H7 (cell line): ENCODE measurements at regions not wholly inside any gene's neighbourhood (a gene's known extent, or its start where the extent isn't known, plus 50 kb on each side); places are given as distances from the start of the nearest gene placed in this dataset.

Experiments used
- DNase-seq: peaks from one replicate; pipeline ENCODE4 v3.0.0; 2012
- H3K27me3 ChIP-seq: 2 replicates; pipeline ENCODE4 v1.6.0; 2011; ENCODE audit warnings: mild to moderate bottlenecking, low read length; ENCODE audit not compliant: control insufficient read depth, insufficient read depth
- H3K36me3 ChIP-seq: replicated peaks from 2 replicates; pipeline ENCODE4 v1.5.1; 2011; ENCODE audit warnings: low read length; ENCODE audit not compliant: control insufficient read depth, insufficient read depth
- H3K4me3 ChIP-seq: 2 replicates; pipeline ENCODE4 v1.5.1; 2011; ENCODE audit warnings: low read depth, mild to moderate bottlenecking, control low read depth, low read length, moderate library complexity; ENCODE audit not compliant: insufficient read depth

GRCh38 chr4:28724239-28724638, 1863.6 kb downstream of the STIM2 start:
- Histone ChIP-seq H3K4me3 (no peak overlapping the region), H3K27me3 (no peaks in the 10 kb centered on the region), H3K36me3 (no peaks in the 10 kb centered on the region)
- no peak for DNase-seq

- DNase-seq = no peak
- Histone ChIP-seq H3K4me3 (no peak overlapping the region), H3K36me3 (no peaks in the 10 kb centered on the region), H3K27me3 (no peaks in the 10 kb centered on the region)
Observed at GRCh38 chr4:28730304-28730703, 1869.7 kb downstream of the STIM2 start.

DNA sequence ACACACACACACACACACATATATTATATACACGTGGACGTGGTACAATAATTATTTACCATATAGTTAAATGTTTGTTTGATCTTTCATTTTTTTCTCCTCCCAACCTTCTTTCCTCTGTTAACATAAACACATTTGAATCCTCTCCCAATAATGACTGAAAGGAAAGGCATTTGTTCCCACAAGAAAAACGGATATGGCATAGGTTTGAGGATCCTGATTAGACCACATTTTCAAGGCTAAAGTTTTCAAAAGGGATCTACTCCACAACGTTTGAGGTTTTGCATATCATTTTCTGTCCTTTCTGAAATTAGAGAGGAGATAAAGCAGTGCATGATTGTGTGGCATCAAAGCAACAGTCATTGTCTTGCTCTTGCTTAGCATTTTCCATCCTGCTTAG, 1883.4 kb downstream of the STIM2 start:
- no peak for DNase-seq
- no peaks in the 10 kb centered on the region for H3K36me3 ChIP-seq
- H3K27me3 ChIP-seq = no peaks in the 10 kb centered on the region
- H3K4me3 ChIP-seq = no peak overlapping the region

DNA sequence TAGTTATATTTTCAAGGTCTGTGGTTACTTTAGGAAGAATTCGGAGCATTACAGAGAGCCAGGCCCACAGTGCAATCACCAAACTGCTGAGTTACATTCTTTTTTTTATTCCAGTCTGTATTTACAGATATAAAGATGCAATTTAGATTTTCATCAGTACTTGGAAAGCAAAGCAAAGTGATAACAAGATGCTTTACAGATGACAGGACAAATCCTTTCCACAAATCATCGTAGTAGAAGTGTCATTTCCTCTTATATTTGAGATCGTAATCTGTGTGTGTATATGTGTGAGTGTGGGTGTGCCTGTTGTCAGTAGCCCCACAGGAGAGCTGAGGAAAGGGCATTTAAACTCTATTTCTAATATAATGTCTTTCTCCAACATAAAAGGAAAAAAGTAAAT, 1893.7 kb downstream of the STIM2 start:
- no peak overlapping the region for H3K4me3 ChIP-seq
- H3K27me3 ChIP-seq = no peaks in the 10 kb centered on the region
- H3K36me3 ChIP-seq = no peaks in the 10 kb centered on the region
- no peak for DNase-seq

- no peak for DNase-seq
- Histone ChIP-seq H3K27me3 (no peaks in the 10 kb centered on the region), H3K36me3 (no peaks in the 10 kb centered on the region), H3K4me3 (no peak overlapping the region)
Observed at GRCh38 chr4:28755081-28755480, 1894.4 kb downstream of the STIM2 start.

DNA sequence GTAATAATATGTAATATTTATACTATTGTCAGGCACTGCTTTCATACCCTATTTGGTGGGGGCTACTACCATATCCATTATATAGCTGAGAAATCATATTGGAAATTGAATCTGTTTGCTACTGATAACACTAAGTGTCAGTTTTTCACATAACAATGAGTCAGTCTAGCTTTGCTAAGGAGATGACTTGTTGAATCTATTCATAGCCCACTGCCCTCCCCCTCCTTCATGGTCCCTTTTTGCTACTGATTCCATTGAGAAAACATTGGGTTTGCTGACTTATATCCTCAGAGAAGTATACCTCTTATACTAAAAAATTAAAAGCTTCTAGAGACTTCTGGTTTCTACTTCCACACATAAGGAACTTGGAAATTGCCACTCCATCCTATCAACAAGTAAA, 1898.4 kb downstream of the STIM2 start:
- Histone ChIP-seq H3K36me3 (no peaks in the 10 kb centered on the region), H3K27me3 (no peaks in the 10 kb centered on the region), H3K4me3 (no peak overlapping the region)
- DNase-seq = no peak

DNA sequence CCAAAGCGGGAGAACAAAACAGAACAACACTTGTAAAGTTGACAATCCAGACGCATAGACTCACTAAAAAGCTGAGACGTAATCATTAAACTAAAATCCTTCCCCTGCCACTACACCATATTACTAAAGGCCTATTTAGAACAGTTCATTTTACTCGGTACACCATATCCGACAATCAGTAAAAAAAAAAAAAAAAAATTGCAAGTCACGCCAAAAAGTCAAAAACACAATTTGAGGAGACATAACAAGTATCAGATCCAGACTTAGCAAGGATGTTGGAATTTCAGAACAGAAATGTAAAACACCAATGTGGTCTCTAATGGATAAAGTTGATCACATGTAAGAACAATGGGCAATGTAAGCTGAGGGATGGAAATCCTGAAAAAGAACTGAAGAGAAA, 1899.4 kb downstream of the STIM2 start:
- no peak for DNase-seq
- no peaks in the 10 kb centered on the region for H3K36me3 ChIP-seq
- H3K4me3 ChIP-seq = no peak overlapping the region
- H3K27me3 ChIP-seq = no peaks in the 10 kb centered on the region

DNA sequence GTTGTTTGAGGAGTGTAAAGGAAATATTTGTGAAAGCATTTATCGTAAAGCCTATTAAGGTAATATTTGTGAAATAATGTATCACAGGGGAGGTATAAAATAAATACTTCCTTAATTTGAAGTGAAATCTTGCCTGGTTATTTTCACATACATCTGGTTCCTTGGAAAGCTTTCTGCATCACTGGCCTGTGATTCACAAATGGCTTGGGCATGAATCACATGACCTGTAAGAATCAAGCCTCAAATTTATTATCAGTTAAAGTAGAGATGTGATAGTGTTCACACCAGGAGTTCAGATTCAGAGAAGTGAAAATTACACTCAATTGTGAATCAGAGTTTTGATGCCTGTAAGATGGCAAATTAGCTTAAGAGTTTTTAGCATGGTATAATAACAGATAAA, 1911.4 kb downstream of the STIM2 start:
- H3K36me3 ChIP-seq = no peaks in the 10 kb centered on the region
- H3K27me3 ChIP-seq = no peaks in the 10 kb centered on the region
- no peak overlapping the region for H3K4me3 ChIP-seq
- no peak for DNase-seq

- Histone ChIP-seq H3K36me3 (no peaks in the 10 kb centered on the region), H3K4me3 (no peak overlapping the region), H3K27me3 (no peaks in the 10 kb centered on the region)
- DNase-seq = no peak
Observed at GRCh38 chr4:28772788-28773187, 1912.1 kb downstream of the STIM2 start.

GRCh38 chr4:28774344-28774743, 1913.7 kb downstream of the STIM2 start:
- Histone ChIP-seq H3K36me3 (no peaks in the 10 kb centered on the region), H3K27me3 (no peaks in the 10 kb centered on the region), H3K4me3 (no peak overlapping the region)
- DNase-seq = no peak

GRCh38 chr4:28776004-28776403, 1915.4 kb downstream of the STIM2 start:
- DNase-seq = no peak
- Histone ChIP-seq H3K4me3 (no peak overlapping the region), H3K36me3 (no peaks in the 10 kb centered on the region), H3K27me3 (no peaks in the 10 kb centered on the region)

- DNase-seq = no peak
- H3K27me3 ChIP-seq = no peaks in the 10 kb centered on the region
- H3K4me3 ChIP-seq = no peak overlapping the region
- H3K36me3 ChIP-seq = no peaks in the 10 kb centered on the region
Observed at GRCh38 chr4:28784188-28784587, 1923.5 kb downstream of the STIM2 start.

GRCh38 chr4:28787947-28788346, 1927.3 kb downstream of the STIM2 start:
- Histone ChIP-seq H3K36me3 (no peaks in the 10 kb centered on the region), H3K4me3 (no peak overlapping the region), H3K27me3 (no peaks in the 10 kb centered on the region)
- no peak for DNase-seq

GRCh38 chr4:28788929-28789490, 1928.4 kb downstream of the STIM2 start:
- H3K36me3 ChIP-seq = no peaks in the 10 kb centered on the region
- no peak overlapping the region for H3K4me3 ChIP-seq
- H3K27me3 ChIP-seq = no peaks in the 10 kb centered on the region
- DNase-seq = no peak

GRCh38 chr4:28792917-28793597, 1927.1 kb upstream of the PCDH7 start:
- Histone ChIP-seq H3K36me3 (no peaks in the 10 kb centered on the region), H3K27me3 (no peaks in the 10 kb centered on the region), H3K4me3 (no peak overlapping the region)
- DNase-seq = no peak

DNA sequence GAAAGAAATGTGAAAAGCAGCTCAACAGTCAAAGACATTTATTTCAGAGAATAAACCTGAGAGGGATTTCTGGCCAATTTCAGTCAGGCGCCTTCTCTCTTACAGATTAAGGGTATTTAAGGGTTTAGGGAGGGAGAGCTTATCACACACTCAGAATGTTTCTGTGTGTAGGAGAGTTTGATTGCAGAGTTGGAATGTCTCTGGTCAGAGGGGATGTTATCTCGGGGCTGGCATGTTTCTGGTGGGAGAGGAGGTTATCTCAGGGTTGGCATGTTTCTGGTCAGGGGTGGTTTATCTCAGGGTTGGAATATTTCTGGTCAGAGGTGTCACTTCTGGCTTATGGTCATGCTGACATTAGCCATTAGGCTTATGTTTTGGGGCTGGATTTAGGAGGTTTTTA, 1920.5 kb upstream of the PCDH7 start:
- H3K4me3 ChIP-seq = no peak overlapping the region
- no peaks in the 10 kb centered on the region for H3K36me3 ChIP-seq
- no peaks in the 10 kb centered on the region for H3K27me3 ChIP-seq
- no peak for DNase-seq
